ENCODE measurements at regions not wholly inside any gene's neighbourhood (a gene's known extent, or its start where the extent isn't known, plus 50 kb on each side); places are given as distances from the start of the nearest gene placed in this dataset.
"Not testable (repeated sequence)": the region's sequence is repeated elsewhere in the genome, so short reads cannot be mapped to it uniquely, and the experiment has no call there.

DNA sequence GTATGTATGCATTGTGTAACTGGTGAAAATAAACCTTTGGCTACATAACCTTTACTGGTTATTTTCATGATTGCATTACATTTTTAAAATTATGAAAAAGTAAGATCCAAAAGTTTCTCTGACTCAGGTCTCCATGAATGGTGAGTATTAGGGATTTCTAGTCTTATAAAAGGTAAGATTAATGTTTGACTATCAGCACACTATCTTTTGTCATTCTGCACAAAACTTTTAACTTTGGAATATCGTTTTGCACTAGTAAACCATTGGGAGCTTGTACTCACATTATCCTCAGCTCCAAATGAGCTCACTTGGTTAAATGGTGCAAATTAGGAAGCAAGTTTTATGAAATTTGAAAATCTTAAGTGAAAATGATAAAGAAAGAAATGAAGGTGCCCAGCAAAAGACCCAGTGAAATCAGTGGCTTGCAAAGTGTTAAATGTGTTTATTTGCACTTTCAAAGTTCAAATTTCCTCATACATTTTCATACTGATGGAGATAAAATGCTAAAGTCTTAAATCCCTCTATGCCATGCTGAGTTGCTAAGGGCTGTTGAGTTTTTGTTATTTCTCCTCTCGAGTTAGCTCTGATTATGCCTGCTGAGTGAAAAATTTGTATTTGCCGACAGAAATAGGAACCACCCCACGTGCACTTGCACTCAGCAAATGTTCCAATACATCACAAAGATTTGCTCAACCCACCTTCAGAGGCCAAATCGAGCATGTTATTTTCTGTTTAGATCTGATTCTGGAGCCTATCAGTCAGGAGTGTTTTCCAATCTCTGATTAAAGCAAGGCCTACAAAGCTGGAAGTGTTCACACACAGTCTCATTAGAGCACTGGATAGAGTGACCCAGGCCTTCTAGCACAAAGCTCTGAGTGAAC is 885.7 kb downstream of the NR2F1-AS1 start:
- DNase-seq (ENCODE audit: low spot score) = no peak

DNA sequence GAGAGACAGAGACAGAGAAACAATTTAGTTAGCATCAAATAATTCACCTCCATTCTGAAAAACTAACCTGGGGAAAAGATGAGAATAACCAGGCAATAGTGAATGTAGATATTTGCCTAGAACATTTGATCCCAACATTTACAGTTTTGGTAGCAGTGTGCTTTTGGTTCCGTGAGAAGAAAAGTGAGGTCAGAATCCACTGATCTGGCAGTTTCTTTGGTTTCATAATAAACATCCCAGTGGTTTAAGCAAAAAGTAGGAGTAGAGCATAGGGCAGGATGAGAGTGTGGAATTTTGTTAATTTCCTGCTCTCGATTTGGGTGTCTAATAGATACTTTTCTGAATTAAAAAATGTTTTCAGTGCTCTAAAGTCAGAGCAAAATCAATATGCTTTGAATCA is 887.0 kb downstream of the NR2F1-AS1 start:
- DNase-seq (ENCODE audit: low spot score) = no peak

DNA sequence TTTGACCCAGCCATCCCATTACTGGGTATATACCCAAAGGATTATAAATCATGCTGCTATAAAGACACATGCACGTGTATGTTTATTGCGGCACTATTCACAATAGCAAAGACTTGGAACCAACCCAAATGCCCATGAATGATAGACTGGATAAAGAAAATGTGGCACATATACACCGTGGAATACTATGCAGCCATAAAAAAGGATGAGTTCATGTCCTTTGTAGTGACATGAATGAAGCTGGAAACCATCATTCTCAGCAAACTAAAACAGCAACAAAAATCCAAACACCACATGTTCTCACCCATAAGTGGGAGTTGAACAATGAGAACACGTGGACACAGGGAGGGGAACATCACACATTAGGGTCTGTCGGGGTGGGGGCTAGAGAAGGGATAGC is 889.1 kb downstream of the NR2F1-AS1 start:
- not testable (repeated sequence) for DNase-seq (ENCODE audit: low spot score)

DNA sequence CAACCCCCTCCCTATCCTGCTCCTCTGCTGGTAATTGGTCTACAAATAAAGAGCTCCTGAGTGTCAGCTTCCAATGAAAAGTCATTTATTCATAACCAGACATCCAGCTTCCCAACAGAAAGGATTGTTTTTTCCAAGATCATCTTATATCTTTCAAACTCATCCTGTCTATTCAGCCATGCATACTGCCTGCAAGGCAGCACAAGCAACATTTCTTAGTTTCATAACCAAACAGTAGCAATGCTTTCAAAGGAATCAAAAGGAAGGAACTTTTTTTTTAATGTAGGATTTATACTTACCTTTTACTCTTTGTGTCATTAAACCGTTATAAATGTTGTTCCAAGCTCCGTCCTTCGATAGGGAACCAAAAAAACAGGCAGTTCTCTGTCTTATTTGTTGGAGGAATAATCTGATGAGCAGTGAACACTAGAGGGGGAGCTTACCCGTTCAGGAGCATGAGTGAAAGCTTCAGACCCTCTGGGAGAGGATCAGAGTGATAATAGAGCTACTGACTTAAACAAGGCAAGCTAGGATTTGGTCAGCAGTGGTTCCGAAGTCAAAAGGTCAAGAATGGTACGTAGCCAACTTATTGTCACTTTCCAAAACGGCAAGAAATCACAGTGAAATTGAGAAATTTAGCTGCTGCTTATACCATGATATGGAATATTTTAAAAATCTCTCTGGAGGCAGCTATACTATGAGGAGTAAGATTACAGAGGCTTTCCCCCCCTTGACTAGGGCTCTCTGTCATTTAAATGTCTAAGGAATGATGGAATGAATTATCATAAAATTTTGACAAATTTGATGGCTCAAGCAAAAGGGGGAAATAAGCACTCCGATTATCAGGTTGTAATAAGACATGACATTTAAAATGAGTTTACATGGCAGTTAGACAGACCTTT is 892.9 kb downstream of the NR2F1-AS1 start:
- DNase-seq (ENCODE audit: low spot score) = peak; percentile 42

DNA sequence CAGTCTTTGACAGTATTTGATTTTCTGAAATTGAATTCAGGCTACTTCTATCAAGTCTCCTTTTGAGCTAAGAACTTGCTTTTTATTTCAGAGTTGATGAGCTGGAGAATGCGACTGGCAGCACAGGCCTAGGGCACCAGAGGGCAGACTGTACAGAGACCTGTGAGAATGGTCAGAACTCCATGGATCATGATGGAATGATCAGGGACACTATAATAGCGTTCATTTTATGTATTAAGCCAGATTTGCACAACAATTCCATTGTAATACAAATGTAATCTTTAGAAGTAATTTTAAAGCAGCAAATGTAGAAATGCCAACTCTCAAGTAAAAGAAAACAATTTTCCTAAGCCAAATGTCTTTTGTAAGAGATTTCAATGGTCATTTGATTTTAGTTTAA is 902.4 kb downstream of the NR2F1-AS1 start:
- DNase-seq (ENCODE audit: low spot score) = no peak

DNA sequence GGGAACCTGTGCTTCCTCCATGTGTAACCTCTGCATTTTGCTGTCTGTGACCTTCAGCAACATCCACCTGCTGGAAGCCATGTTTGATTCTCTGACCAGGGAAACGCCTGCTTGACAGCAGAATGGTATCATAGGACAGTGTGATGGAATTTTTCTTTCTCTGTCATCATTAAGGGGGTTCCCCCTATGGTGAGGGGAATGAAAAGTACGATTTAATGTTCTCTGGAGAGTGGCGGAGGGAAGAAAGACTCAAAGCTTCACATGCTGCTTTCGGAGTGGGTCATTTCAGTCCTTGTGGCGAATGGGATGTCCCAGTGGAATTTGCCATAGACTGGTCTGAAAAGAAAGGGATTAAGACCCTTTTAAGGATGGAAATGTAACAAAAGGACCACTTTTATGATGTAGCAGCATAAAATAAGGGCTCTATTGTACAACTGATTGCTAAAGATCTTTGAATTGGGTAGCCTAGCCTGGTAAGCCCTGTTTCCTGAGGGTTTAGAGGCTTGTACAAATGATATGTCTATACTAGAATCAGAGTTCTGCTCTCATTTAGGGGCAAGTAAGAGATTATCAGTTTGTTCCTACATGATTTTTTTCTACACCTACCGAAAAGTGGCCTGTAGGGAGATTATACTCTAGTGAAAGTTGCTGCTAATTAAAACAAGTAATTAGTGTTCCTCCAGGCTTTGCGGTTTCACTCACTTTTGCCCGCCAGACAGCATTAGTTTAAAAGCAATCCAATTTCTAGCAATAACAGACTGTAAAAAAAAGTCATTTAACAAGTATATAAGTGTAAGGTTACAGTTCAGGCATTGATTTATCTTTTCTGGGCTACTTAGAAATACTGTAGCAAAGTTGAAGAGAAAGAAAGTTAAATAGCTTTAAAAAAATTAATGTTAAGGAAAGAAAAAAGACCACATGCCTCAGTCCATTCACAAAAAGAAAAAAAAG is 904.5 kb downstream of the NR2F1-AS1 start:
- DNase-seq (ENCODE audit: low spot score) = no peak

DNA sequence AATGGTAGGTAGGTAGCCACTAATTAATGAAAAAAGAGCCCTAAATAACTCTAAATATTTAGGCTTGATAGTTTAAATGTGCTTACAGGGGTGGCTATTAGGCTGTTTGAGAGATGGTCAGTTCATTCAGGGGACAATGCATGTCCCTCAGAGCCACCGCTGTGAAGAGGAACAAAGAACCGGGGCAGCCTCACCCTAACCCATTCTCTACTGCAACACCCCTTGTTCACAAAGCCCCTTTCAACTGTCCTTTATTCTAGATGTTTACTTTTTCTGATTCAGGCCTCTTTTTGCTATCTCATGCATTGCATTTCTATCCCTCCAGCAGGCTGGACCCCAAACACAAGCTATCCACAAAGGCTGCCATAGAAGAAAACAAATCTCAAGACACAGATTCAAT is 906.7 kb downstream of the NR2F1-AS1 start:
- peak; percentile 29 for DNase-seq (ENCODE audit: low spot score)

DNA sequence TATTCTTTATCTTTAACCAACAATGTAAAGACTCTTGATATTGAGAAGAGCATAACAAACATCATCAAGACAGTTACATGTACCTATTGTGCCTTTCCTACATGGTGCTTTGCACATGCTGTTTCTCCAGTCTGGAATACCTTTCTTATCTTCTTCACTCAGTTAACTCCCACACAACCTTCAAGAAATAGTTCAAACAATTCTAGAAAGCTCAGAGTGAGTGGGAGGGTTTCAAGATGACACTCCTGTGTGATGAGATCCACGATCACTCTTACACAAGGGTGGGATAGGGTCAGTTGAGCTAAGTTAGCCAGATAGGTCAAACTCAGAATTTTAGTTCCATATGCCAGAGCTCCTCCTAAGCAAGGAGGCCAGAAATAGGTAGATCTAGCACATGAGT is 915.5 kb downstream of the NR2F1-AS1 start:
- no peak for DNase-seq (ENCODE audit: low spot score)

DNA sequence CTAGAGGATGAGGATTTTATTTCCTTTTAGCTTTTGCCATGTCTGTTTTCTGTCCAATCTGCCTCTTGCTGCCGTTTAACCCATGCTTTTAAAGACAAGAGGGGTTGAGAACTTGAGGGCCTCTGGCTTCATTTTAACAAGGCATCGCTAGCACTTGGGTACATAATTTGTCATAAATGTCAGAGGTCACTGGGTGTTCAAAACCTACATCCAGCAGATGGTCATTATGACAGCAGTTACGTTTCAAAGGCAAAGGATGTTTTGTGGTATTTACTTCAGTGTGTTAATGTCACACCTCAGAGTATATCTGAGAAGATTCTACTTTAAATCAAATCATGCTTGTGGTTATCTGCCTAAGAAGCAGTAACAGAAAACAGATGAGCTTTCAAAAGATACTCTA is 918.3 kb downstream of the NR2F1-AS1 start:
- DNase-seq (ENCODE audit: low spot score) = no peak

DNA sequence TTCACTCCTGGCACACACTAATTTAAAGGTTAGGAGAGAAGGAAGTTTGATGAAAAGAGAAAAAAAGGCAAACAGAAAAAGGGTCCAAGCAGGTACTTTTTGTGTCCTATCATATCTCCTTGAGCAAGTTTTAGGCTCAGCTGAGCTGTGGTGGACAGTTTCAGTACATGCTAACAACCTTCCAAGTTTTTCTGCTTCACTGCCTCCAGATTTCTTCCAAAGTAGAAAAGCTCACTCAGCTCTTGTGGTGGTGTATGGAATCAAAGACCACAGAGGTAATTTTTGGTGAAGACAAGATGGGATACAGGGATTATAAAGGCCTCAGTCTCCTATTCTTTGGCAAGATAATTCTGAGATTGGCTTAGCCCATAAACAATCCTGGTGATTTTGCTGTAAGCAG is 921.8 kb downstream of the NR2F1-AS1 start:
- DNase-seq (ENCODE audit: low spot score) = no peak

DNA sequence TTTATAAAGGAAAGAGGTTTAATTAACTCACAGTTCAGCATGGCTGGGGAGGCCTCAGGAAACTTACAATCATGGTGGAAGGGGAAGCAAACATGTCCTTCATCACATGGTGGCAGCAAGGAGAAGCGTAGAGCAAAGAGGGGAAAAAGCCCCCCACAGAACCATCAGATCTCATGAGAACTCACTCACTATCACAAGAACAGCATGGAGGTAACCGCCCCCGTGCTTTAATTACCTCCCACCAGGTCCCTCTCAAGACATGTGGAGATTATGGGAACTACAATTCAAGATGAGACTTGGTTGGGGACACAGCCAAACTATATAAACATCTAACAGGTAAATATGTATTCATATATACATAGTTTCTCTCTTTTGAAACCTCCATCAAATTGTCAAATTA is 926.4 kb downstream of the NR2F1-AS1 start:
- not testable (repeated sequence) for DNase-seq (ENCODE audit: low spot score)

DNA sequence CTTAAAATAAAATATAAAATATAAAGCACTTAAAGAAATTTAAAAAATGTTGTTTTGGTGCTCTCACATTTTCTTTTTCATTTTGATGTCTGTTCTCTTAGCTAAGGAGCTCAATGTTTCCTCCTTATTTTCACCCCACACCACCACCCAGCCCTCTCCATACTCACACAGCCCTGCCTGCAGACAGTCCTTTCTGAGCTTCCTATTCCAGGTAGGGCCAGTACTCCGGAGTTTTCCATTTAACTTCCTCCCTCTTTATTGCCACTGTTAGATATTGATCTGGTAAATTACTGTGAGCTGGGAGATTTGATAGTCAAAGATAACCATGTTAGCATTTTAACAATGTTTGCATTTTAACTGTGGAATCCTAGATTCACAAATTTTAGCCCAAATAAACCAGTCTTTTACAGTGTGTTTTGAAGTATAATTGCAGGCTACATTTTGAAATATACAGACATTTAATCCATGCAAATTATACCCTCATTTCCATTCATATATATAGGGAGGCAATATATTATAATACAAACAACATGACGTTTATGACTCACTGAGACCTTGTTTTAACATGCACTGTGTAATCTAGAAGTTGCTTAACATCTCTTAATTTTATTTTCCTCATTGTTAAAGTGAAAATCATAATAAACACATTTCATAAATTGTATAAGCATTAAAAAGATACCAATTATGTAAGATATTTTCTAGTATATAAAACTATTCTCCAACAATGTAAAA is 927.1 kb downstream of the NR2F1-AS1 start:
- DNase-seq (ENCODE audit: low spot score) = no peak

DNA sequence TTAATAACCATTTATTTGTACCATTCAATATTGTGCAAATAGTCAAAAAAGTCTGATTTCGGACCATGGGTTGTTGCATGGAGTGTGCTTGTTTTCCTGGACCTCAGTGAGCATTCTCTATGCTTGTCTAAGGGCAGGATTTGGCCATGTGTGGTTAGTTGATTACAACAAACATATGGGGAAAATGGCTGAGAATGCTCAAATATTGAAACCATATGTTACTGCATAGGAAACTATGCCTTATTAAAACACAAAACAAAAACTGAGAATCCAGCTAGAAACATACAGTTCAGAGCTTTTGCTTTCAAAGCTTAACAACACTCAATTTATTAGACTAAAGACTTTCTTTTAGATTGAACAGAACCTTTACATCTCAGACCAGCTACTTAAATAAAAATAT is 928.3 kb downstream of the NR2F1-AS1 start:
- no peak for DNase-seq (ENCODE audit: low spot score)

DNA sequence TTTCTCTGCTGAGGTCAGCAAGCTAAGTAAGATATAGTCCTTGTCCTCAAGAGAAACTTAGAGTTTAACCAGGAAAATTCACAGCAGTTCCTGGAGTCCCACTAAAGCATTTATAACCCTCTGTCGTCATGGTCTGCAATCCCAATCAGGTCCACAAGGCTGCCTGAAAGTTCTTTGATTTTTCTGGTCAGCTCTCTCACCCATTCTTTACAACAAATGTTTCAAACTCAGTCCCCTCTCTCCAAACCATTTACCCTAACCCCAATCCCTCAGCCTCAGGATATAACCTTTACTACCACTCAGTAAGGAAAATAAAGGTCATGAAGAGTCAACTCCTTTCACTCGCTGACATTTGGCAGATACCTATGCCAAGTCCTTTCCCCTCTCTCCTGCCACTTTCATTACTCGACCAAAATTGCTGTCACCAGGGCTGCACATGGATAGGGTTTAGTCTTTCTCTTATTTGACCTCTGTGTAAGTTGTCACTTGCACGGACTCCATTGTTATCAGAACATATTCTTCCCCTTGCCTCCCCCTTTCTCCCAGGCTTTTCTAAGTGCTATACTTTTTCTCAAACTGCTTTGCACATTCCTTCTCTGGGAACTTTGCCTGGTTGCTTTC is 936.6 kb downstream of the NR2F1-AS1 start:
- DNase-seq (ENCODE audit: low spot score) = peak; percentile 22

DNA sequence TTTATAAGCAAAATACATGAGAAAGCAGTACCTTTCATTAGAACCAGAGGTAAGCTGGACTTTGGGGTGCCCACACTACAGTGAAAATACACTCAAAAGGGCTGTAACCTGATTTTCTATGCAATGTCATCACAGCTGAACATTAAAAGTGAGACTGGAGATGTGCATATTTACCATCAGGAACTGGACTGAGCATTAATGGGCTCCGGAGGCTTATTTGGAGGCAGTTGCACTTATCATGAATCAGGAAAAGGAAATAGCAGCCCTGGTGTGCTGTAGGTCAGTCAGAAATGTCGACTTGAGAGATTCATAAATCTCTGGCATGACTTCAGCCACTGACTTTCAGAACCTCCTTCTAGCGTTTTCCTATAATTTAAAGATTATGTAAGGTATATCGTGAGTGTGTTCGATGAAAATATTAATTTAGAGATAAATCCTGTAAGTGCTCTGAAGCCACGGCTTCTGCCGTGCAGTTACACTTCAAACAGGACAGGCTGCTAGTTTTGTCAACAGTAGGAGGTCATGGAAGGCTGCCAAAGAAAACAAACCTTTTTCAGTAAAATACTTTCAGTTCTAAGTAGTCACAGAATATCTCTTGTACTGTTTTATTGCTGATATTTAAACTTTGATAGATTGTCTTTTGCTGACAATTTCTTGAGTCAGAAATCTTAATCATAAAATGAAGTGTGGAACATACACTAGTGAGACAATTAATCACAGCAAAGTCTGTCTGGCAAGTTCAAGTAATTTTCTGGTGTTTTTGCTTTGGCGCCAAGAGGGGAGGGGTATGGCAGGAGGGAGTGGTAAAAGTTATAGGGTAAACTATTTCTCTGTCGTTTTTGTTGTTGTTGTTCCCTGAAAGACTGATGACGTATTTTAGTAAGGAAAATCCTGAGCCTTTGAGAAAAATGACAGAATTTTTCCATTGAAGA is 939.7 kb downstream of the NR2F1-AS1 start:
- DNase-seq (ENCODE audit: low spot score) = peak; percentile 16

DNA sequence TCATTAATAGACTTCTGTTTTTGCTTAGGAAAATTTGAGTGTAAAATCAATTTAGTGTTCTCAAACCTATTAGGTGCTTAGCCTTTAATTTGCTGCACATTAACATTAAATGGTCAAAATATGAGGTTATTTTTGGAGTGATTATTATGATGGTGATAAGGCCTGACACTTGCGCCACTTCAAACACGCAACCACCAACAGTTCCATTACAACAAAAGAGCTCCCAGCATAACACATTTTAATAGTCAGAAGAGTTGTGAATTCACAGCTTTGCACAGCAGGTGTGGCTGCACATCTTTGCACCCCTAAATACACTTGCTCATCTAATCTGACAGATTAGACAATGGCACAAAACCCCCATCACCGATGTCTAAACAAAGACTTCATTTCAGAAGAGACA is 940.7 kb downstream of the NR2F1-AS1 start:
- DNase-seq (ENCODE audit: low spot score) = no peak

DNA sequence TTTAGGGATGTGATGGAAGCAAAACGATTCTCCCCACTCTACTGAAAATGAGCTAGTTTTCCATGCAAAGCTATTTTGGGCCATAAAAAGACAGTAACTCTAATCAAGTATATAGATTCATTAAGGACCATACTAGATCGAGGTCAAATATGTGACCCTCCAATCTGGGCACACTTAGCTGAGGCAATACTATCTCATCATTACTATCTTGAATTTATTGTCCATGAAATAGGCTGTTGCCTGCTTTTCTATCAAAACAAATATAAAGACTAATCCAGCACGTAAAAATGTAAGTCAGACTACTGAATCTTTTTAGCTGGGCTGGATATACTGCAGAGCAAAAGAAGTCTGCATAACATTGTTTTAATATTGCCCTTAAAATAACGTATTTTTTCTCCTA is 943.1 kb downstream of the NR2F1-AS1 start:
- no peak for DNase-seq (ENCODE audit: low spot score)

DNA sequence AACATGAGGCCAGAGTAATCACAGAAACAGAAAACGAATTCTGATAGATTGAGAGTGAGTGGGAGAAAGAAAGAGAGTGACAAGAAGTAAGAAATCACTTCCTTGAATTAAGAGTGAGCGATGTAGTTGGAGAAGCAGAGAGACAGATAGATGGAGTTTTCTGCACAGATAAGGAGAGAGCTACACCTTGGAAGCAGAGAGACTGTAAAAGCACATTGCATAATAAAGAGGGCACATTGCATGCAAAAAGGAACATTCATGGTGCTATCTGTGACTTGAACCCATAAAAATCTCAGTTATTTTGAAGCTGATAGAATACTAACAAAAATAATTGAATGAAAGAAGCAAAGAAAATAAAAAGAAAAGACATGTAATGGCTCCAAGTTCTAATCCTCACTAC is 943.8 kb downstream of the NR2F1-AS1 start:
- no peak for DNase-seq (ENCODE audit: low spot score)

DNA sequence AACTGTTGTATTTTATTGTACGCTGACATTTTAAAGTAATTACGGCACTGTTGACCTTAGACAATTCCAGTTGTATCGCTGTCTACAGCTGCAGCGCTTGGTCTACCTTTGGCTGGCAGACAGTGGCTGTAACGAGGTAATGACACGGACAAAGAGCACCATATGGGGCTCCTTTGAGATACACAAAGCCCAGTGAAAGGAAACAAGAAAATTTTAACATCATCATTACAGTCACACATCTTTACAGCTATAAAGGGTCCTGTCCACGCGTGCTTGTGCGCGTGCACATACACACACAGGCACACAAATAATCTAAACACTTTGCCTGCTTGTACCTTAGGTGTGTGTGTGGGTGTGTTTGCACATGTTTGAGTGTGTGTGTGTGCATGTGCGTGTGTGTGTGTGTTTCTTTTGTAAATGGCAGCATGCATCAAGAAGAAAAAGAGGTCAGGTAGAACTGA is 946.0 kb downstream of the NR2F1-AS1 start:
- DNase-seq (ENCODE audit: low spot score) = no peak

All from iPS-NIHi11 (cell line).